Ovary (tissue), 3 donors: ENCODE measurements at regions not wholly inside any gene's neighbourhood (a gene's known extent, or its start where the extent isn't known, plus 50 kb on each side); places are given as distances from the start of the nearest gene placed in this dataset.

ENCODE experiments used
- POLR2A ChIP-seq: fragments of 450-650 bp; IDR thresholded peaks from one replicate; pipeline ENCODE4 v1.6.1; 2017; ENCODE audit warnings: antibody characterized with exemption, mild to moderate bottlenecking, moderate library complexity
- TF ChIP-seq, protein P1 (sequence below), 3 donors: fragments of 450-650 bp in 2 of 3; fragments of 200-600 bp in 1 of 3; IDR thresholded peaks; one replicate each; pipeline versions ENCODE4 v1.5.1 to v1.8.0; 2016 to 2022; ENCODE audit warnings: antibody characterized with exemption in 3 of 3, mild to moderate bottlenecking in 1 of 3
- donor health status: DM: no; HTN: no; CAD: no.

DNA sequence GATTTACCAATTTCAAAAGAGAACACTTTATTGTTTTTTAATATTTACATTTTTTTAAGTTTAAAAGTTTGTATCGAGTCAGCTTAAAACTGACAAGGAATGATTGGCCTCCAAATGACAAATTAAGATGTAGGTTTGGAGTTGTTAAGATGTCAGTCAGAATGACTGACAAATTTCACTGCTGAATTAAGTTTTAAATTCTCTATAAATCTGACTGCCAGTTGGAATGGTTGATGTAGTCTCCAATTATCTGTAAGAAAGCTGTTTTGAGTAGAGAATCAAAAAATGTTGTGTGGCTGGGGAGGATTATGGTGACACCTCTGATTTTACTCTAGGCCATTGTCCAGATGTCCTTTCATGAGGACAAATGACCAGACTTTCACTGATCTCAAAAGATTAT, 165.3 kb upstream of the CDH20 start:
- TF ChIP-seq, protein P1, sequence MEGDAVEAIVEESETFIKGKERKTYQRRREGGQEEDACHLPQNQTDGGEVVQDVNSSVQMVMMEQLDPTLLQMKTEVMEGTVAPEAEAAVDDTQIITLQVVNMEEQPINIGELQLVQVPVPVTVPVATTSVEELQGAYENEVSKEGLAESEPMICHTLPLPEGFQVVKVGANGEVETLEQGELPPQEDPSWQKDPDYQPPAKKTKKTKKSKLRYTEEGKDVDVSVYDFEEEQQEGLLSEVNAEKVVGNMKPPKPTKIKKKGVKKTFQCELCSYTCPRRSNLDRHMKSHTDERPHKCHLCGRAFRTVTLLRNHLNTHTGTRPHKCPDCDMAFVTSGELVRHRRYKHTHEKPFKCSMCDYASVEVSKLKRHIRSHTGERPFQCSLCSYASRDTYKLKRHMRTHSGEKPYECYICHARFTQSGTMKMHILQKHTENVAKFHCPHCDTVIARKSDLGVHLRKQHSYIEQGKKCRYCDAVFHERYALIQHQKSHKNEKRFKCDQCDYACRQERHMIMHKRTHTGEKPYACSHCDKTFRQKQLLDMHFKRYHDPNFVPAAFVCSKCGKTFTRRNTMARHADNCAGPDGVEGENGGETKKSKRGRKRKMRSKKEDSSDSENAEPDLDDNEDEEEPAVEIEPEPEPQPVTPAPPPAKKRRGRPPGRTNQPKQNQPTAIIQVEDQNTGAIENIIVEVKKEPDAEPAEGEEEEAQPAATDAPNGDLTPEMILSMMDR (IDR thresholded peaks at IDR 0.05): no peak
- no peak for TF ChIP-seq POLR2A
